ENCODE measurements at regions not wholly inside any gene's neighbourhood (a gene's known extent, or its start where the extent isn't known, plus 50 kb on each side); places are given as distances from the start of the nearest gene placed in this dataset.

GRCh38 chr3:182603501-182603900 lies 189.8 kb upstream of the ATP11B start:
- H3K27me3 ChIP-seq (ENCODE audit: control insufficient read depth in 2 of 2, insufficient read depth in 2 of 2, low read length in 2 of 2), result no peaks in the 10 kb centered on the region
- ChIA-PET CTCF (no interaction called here), POLR2A (no interaction called here)
- no TSS peak for BruUV-seq (replicated peaks)
- no peaks in the 10 kb centered on the region for H3K4me1 ChIP-seq (ENCODE audit: control insufficient read depth, extremely low read depth, insufficient read depth, low read length)
- no peaks in the 10 kb centered on the region for H3K79me2 ChIP-seq (ENCODE audit: control insufficient read depth, insufficient read depth, low read length)
- FAIRE-seq (no peak), DNase-seq (ENCODE audit: low read depth, low spot score) (no peak)
- no peaks in the 10 kb centered on the region for H3K36me3 ChIP-seq (ENCODE audit: control insufficient read depth in 2 of 2, extremely low read depth in 1 of 2, insufficient read depth in 2 of 2, low read length in 2 of 2)
- H3K9me3 ChIP-seq (replicated peaks; ENCODE audit: control insufficient read depth, insufficient read depth, low read length), result no peaks in the 10 kb centered on the region
- intact Hi-C loops (cut with micrococcal nuclease), result no loop called here
- TF ChIP-seq JUN (IDR thresholded peaks at IDR 0.05; ENCODE audit: borderline replicate concordance, insufficient read depth, insufficient read length, low read depth) (no peak), GATA2 (IDR thresholded peaks at IDR 0.05; ENCODE audit: insufficient read depth, insufficient read length, low read depth, low read length) (no peak), CTCF (IDR thresholded peaks at IDR 0.05; ENCODE audit: extremely low read depth in 1 of 2, insufficient read depth in 1 of 2, low read depth in 1 of 2, low read length in 2 of 2) (no peak), POLR2A (IDR thresholded peaks at IDR 0.05; ENCODE audit: low read depth, low read length) (no peak), MYC (IDR thresholded peaks at IDR 0.05; ENCODE audit: low read depth, low read length) (no peak), EZH2 (IDR thresholded peaks at IDR 0.05; ENCODE audit: borderline replicate concordance, low read depth, low read length, severe bottlenecking) (no peak), POLR2AphosphoS5 (IDR thresholded peaks at IDR 0.05; ENCODE audit: insufficient read depth, low read depth, low read length) (no peak), FOS (IDR thresholded peaks at IDR 0.05; ENCODE audit: borderline replicate concordance, insufficient read depth, low read length) (no peak), MAX (IDR thresholded peaks at IDR 0.05; ENCODE audit: insufficient read depth, insufficient read length) (no peak)
- H3K4me3 ChIP-seq (replicated peaks in 1 of 3; ENCODE audit: insufficient read depth in 1 of 3, low read depth in 1 of 3, low read length in 3 of 3), result no peak overlapping the region
- no peak overlapping the region for H2AFZ ChIP-seq (ENCODE audit: low read depth, low read length)
- no peaks in the 10 kb centered on the region for H3K9me1 ChIP-seq (replicated peaks; ENCODE audit: control insufficient read depth, extremely low read depth, insufficient read depth, low read length)
- no peaks in the 10 kb centered on the region for H4K20me1 ChIP-seq (replicated peaks; ENCODE audit: control insufficient read depth, extremely low read depth, insufficient read depth, low read length)
- dilution Hi-C loops (cut with MboI; ENCODE audit: extremely low pct_ligation_motif_present, low sequenced_read_pairs), result no loop called here
- no peak overlapping the region for H3K27ac ChIP-seq (ENCODE audit: insufficient read depth, low read depth, low read length)
- no peak overlapping the region for H3K9ac ChIP-seq (replicated peaks; ENCODE audit: extremely low read depth, insufficient read depth, low read length)
- H3K4me2 ChIP-seq (ENCODE audit: insufficient read depth, low read length), result no peak overlapping the region
